MCF 10A (cell line): ENCODE measurements at regions not wholly inside any gene's neighbourhood (a gene's known extent, or its start where the extent isn't known, plus 50 kb on each side); places are given as distances from the start of the nearest gene placed in this dataset.

Source experiments
- BruUV-seq: library from RNA; stranded (reverse); fragments of 400-500 nt; replicated peaks from 2 replicates; lab custom pipeline; 2021; lab: Mats Ljungman, UMichigan
- CTCF ChIA-PET: fragments of 300-600 bp; sonication (Branson Sonifier 250); formaldehyde crosslinking; extraction: SDS; loops from one replicate; lab custom pipeline; 2021; ENCODE audit warnings: antibody characterized with exemption, inconsistent platforms; lab: Yijun Ruan, JAX
- POLR2A ChIA-PET: fragments of 300-600, 350-650 bp; sonication (Branson Sonifier 250); formaldehyde crosslinking; extraction: SDS; loops from one replicate; lab custom pipeline; 2020; ENCODE audit warnings: antibody characterized with exemption, inconsistent platforms; lab: Yijun Ruan, JAX
- DNase-seq: peaks from one replicate; pipeline ENCODE4 v3.0.0-alpha.2; 2018; ENCODE audit not compliant: unreplicated experiment
- H3K27ac Mint-ChIP-seq: one replicate; pipeline ENCODE4 v1.8.0; 2022; ENCODE audit warnings: mild to moderate bottlenecking, low read depth, mixed read lengths; ENCODE audit not compliant: unreplicated experiment
- H3K27me3 Mint-ChIP-seq: one replicate; pipeline ENCODE4 v1.8.0; 2022; ENCODE audit warnings: mixed read lengths; ENCODE audit not compliant: insufficient read depth, unreplicated experiment
- H3K36me3 Mint-ChIP-seq: one replicate; pipeline ENCODE4 v1.8.0; 2022; ENCODE audit warnings: mild to moderate bottlenecking, moderate library complexity, mixed read lengths; ENCODE audit not compliant: insufficient read depth, unreplicated experiment
- H3K4me1 Mint-ChIP-seq: one replicate; pipeline ENCODE4 v1.8.0; 2022; ENCODE audit warnings: mixed read lengths; ENCODE audit not compliant: insufficient read depth, unreplicated experiment
- H3K4me3 Mint-ChIP-seq: one replicate; pipeline ENCODE4 v1.8.0; 2022; ENCODE audit warnings: mild to moderate bottlenecking, moderate library complexity, mixed read lengths; ENCODE audit not compliant: unreplicated experiment
- H3K9me3 Mint-ChIP-seq: one replicate; pipeline ENCODE4 v1.8.0; 2022; ENCODE audit warnings: mixed read lengths; ENCODE audit not compliant: unreplicated experiment
- intact Hi-C: fragments of 100-400 bp; cut with micrococcal nuclease; formaldehyde crosslinking; loops from 2 replicates; pipeline ENCODE4 v1.14.1; 2022
- TF ChIP-seq, protein P1 (sequence below): fragments of 200-600 bp; IDR thresholded peaks from one replicate; pipeline ENCODE4 v1.8.0; 2022; ENCODE audit warnings: antibody characterized with exemption, mild to moderate bottlenecking; ENCODE audit not compliant: unreplicated experiment

DNA sequence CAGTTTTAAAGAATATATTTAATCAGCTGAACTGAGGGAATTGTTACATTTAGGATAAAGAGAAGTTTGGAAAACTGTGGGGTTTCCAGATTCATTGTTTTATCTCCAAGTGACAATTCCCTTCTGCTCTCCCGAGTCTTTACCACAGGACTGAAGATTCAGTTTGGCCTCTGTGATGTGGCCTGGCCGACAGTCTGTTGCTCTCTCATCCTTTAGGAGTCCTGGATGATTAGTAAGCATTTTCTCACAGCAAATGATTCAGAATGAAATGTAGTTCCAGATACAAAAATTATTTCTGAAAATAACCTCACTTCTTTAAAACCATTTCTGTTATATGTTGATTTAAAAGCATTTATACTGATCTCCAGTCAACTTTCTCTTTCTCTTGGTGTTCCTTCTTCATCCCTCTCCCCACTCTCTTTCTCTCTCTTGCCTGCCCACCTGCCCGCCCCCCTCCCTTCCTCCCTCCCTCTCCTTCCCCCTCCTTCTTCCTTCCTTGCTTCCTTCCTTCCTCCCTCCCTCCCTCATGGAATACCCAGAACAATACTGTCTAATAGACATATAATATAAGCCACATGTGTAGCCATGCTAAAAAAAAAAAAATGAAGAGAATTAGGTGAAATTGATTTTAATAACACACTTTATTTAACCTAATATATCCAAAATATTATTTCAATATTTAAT, 254.9 kb downstream of the PRL start:
- H3K4me3 Mint-ChIP-seq = no peak overlapping the region
- H3K27ac Mint-ChIP-seq = no peak overlapping the region
- H3K4me1 Mint-ChIP-seq = peaks cover 10% of the 10 kb centered on the region
- TF ChIP-seq, protein P1, sequence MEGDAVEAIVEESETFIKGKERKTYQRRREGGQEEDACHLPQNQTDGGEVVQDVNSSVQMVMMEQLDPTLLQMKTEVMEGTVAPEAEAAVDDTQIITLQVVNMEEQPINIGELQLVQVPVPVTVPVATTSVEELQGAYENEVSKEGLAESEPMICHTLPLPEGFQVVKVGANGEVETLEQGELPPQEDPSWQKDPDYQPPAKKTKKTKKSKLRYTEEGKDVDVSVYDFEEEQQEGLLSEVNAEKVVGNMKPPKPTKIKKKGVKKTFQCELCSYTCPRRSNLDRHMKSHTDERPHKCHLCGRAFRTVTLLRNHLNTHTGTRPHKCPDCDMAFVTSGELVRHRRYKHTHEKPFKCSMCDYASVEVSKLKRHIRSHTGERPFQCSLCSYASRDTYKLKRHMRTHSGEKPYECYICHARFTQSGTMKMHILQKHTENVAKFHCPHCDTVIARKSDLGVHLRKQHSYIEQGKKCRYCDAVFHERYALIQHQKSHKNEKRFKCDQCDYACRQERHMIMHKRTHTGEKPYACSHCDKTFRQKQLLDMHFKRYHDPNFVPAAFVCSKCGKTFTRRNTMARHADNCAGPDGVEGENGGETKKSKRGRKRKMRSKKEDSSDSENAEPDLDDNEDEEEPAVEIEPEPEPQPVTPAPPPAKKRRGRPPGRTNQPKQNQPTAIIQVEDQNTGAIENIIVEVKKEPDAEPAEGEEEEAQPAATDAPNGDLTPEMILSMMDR = no peak
- H3K36me3 Mint-ChIP-seq = no peaks in the 10 kb centered on the region
- ChIA-PET POLR2A (interaction anchor here (0.6 kb wide), 1 partner anchor 27 kb away, joined by 4 read pairs; no protein-coding TSS in a partner anchor), CTCF (interaction anchor here (0.9 kb wide), 1 partner anchor 23 kb away, joined by 3 read pairs; no protein-coding TSS in a partner anchor)
- DNase-seq = no peak
- H3K27me3 Mint-ChIP-seq = no peaks in the 10 kb centered on the region
- no TSS peak for BruUV-seq
- intact Hi-C loops = loop anchor here (10.0 kb wide), 1 partner anchor 447 kb away; the partner anchor contains the start of gene SOX4
- no peaks in the 10 kb centered on the region for H3K9me3 Mint-ChIP-seq

DNA sequence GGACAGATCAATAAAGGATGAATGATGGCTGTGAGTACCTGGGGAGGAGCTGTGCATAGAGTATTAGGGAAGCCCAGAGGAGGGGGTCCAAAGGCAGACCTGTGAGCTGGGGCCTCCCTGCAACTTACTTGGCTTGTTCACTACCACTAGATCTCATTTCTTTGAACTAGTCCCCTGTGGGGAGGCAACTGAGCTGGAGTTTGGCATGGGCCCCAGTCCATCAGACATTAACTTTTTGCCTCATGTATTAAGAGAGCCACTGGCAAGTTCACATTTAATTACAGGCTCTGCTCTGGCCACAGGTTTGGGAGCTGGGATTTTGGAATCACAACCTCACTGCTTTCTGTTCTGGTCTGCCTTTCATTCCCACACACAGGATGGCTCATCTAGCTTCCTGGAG, 254.1 kb downstream of the PRL start:
- Mint-ChIP-seq H3K36me3 (no peaks in the 10 kb centered on the region), H3K27me3 (no peaks in the 10 kb centered on the region), H3K4me1 (peaks cover 10% of the 10 kb centered on the region), H3K4me3 (peak overlapping the region; percentile 73), H3K9me3 (no peaks in the 10 kb centered on the region), H3K27ac (peak overlapping the region; percentile 88)
- TF ChIP-seq, protein P1 = no peak
- DNase-seq = no peak
- intact Hi-C loops = loop anchor here (10.0 kb wide), 1 partner anchor 448 kb away; the partner anchor contains the start of gene SOX4
- ChIA-PET CTCF (interaction anchor here (0.6 to 0.9 kb wide), 3 partner anchors 22 to 1368 kb away, joined by 3 to 4 read pairs (median 3); no protein-coding TSS in a partner anchor), POLR2A (interaction anchor here (0.6 to 1.6 kb wide), 6 partner anchors 11 to 428 kb away, joined by 3 to 10 read pairs (median 4); no protein-coding TSS in a partner anchor)
- BruUV-seq = no TSS peak

DNA sequence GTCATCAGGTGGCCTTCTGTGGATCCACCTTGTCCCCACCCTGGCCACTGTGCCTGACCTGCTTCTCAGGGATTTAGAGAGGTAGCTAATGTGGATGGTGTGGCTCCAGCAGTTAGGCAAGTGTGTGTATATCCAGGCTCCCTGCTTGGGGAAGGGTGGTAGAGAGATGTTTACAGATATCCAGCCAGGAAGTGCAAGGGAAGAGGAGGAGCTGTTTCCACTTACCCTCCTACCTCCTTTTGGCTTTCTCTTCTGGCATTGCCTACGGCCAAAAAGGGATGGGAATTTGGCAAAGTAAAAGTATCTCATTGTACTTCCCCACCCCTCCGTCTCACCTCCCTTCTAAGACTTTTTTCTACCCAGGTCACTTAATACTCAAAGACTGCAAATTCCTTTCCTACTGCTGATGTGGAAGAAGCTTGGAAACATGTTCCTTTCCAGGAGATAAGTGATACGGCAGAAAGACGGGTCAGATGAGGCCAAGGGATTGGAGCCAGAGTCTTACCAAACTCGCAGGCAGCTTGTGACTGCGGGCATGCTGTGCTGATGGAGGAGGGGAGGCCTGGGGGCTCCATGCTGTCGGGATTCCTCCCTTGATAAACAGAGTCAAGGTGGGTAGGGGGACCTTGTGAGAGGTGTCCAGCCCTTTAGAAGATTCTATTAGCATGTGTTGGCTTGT, 253.4 kb downstream of the PRL start:
- H3K4me1 Mint-ChIP-seq = peaks cover 10% of the 10 kb centered on the region
- H3K4me3 Mint-ChIP-seq = peak overlapping the region; percentile 73
- TF ChIP-seq, protein P1 = no peak
- intact Hi-C loops = loop anchor here (10.0 kb wide), 1 partner anchor 449 kb away; the partner anchor contains the start of gene SOX4
- no peaks in the 10 kb centered on the region for H3K27me3 Mint-ChIP-seq
- BruUV-seq = no TSS peak
- POLR2A ChIA-PET = interaction anchor here (0.6 to 1.6 kb wide), 7 partner anchors 10 to 427 kb away, joined by 3 to 10 read pairs (median 3); no protein-coding TSS in a partner anchor
- DNase-seq = peak; percentile 35
- H3K27ac Mint-ChIP-seq = peak overlapping the region; percentile 88
- H3K36me3 Mint-ChIP-seq = no peaks in the 10 kb centered on the region
- H3K9me3 Mint-ChIP-seq = no peaks in the 10 kb centered on the region
- CTCF ChIA-PET = interaction anchor here (0.7 to 0.9 kb wide), 3 partner anchors 21 to 694 kb away, joined by 3 to 4 read pairs (median 4); no protein-coding TSS in a partner anchor
